ENCODE measurements at regions not wholly inside any gene's neighbourhood (a gene's known extent, or its start where the extent isn't known, plus 50 kb on each side); places are given as distances from the start of the nearest gene placed in this dataset.

DNA sequence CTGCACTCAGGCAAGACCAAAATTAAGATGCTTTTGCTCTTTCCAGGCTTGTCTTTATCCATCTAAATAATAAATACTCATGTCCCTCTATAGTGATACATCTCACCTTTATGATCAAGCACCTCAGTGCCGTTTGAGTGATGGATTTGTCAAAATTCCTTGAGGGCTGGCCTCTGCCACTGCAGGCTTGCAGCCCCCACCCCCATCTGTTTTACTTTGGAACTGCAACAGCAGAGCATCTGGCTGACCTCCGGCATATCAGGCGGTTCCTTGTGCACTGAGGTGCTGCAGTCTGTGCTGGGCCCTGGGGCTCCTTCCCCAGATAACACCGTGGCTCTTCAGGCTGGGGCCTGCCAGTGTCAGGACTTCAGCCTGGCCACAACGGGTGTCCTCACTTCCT, 386.9 kb downstream of the CDH26 start:
- TF ChIP-seq, protein P1, sequence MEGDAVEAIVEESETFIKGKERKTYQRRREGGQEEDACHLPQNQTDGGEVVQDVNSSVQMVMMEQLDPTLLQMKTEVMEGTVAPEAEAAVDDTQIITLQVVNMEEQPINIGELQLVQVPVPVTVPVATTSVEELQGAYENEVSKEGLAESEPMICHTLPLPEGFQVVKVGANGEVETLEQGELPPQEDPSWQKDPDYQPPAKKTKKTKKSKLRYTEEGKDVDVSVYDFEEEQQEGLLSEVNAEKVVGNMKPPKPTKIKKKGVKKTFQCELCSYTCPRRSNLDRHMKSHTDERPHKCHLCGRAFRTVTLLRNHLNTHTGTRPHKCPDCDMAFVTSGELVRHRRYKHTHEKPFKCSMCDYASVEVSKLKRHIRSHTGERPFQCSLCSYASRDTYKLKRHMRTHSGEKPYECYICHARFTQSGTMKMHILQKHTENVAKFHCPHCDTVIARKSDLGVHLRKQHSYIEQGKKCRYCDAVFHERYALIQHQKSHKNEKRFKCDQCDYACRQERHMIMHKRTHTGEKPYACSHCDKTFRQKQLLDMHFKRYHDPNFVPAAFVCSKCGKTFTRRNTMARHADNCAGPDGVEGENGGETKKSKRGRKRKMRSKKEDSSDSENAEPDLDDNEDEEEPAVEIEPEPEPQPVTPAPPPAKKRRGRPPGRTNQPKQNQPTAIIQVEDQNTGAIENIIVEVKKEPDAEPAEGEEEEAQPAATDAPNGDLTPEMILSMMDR (IDR thresholded peaks at IDR 0.05), result no peak
- TF ChIP-seq EP300 (IDR thresholded peaks at IDR 0.05), result no peak
- TF ChIP-seq POLR2A (IDR thresholded peaks at IDR 0.05), result no peak
